SHP77 (cell line): ENCODE measurements at regions not wholly inside any gene's neighbourhood (a gene's known extent, or its start where the extent isn't known, plus 50 kb on each side); places are given as distances from the start of the nearest gene placed in this dataset.

Experiments
- DNase-seq, 2 experiments: peaks; one replicate each; lab custom pipeline; 2025; lab: John Stamatoyannopoulos, UW

DNA sequence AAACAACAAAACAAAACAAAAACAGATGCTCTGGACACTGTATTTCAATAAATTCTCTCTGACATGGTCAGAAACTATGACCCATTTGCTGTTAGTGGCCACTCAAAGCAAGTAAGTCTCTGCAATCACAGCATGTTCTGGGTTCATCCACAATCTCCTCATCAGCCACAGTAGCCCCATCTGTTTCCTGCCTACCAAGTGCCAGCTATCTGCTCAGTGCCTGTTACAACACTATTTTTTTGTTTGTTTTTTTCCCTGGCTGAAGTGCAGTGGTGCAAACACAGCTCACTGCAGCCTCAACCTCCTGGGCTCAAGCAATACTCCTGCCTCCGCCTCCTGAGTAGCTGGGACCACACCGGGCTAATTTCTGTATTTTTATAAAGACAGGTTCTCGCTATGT is 137.9 kb downstream of the SOX9 start:
- no peak for DNase-seq

DNA sequence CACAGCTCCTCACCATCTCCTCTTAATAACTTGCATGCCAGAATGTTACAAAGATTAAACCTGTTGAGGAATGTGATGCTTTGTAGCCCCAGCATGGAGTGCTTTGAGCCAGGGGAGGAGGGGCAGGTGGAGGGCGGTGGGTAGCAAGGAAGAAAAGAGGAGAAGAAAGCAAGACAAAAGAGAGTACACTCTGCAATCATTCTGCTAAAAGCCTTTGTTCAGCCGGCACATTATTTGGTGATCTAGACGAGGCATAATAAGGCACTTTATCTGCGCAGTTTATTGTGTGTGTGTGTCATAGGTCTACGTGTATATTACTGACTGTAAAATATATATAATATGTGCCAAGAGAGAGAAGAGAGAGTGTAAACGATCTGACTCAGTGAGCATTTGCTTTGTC is 139.1 kb downstream of the SOX9 start:
- DNase-seq = no peak

DNA sequence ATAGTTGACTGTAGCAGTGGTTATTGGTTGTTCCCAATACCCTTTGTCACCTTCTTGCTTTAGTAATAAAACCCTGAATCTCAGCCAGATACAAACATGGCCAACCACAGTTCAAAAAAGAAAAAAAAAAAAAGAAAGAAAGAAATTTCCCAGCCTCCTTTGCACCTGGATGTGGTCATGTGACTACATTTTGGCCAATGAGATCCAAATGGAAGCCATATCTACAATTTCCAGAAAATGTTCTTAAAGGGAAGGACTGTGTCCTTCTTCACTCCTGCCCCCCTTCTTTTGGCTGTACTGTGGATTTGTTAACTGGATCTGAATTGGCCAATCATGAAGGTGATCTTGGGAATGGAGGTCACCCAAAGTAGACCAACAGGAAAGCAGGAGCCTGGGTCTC is 141.9 kb downstream of the SOX9 start:
- no peak for DNase-seq

DNA sequence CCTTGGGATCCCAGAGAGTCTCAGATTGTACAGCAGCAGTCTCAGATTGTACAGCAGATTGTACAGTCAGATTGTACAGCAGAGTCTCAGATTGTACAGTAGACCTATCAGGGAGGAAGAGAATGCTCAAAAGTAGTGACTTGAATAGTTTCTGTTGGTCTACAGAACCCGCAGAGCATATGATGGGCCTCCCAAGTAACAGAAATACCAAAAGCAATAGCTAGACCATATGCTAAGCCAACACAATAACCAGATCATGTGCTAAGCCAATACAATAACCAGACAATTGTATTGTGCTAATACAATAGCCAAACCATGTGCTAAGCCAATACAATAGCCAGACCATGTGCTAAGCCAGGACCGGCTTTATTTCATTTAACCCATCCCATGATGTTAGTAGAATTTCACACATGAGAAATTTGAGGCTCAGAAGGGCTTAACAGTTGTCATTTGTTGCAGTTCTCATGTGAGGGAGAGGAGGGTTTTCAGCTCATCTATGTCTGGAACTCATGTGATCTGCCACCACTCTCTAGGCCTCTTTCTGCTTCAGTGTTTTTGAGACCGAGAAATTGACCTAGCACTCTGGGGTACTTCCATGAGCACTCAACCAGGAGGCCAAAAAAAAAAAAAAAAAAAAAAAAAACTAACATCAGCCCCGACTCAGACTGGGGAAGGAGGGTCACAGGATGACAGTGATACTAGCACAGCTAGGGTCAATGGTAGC is 144.0 kb downstream of the SOX9 start:
- no peak for DNase-seq

DNA sequence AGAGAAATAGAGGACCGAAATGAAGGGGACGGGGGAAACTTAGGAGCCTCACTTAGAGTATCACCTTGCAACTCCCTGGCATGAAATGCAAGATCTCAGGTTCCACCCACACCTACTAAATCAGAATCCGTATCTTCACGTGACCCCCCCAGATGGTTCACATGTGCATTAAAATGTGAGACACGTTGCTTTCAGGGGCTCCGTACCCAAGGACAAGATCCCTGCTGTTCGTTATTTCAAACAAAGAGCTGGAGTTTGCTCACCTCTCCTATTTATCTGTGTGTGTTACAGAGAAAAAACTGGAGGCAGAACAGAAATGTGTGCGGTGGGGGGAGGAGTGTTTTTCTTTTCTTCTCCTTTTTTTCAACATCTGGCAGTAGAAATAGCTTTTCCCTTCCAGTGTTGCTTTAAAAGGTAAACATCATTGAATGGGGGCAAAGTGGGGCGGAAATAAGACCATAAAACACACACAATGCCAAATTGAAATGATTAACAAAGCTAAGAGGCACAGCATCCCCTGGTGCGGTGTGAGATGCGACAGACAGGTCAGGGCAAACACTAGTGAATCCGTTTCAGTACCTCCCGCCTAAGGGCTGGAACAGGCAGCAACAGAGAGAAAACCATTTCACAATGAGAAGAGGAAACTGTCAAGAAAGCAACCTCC is 145.4 kb downstream of the SOX9 start:
- no peak for DNase-seq

DNA sequence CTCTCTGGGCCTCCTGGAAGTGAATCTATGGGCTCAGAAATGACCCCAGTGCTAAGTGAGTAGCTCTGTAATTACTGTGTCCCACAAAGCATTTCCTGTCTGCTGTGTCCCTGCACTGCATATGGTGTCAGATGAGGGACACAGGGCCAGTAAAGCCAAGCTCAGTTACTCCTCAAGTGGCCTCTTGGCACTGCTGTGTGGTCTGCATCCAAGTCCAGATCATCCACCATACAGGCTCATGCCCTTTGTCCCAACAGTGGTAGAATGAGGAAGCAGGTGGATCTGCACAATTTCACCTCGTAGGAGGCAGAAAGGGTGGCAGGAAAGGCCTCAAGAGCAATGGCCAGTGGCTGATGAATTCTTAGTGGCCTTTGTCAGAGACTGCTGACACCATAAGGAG is 146.8 kb downstream of the SOX9 start:
- peak in 1 of 2 experiments; percentile 11 for DNase-seq

DNA sequence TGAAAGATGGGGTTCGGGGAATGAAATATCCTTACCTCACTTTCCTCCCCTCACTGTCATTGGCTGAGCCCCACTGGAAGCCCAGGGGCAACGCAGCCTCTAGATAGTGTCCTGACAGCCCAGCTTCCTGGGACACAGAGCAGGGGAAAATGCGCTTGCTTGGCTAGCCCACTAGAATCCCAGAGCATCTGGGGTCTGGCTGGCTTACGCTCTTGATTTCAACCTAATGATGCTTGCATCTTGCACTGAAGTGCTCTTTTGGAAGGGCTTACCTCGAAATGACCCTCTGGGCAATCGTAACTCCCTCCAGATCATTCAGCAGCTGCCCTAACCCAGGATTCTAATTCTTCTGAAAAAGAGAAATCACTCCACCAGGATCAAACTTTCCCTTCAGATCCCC is 147.6 kb downstream of the SOX9 start:
- DNase-seq = no peak

DNA sequence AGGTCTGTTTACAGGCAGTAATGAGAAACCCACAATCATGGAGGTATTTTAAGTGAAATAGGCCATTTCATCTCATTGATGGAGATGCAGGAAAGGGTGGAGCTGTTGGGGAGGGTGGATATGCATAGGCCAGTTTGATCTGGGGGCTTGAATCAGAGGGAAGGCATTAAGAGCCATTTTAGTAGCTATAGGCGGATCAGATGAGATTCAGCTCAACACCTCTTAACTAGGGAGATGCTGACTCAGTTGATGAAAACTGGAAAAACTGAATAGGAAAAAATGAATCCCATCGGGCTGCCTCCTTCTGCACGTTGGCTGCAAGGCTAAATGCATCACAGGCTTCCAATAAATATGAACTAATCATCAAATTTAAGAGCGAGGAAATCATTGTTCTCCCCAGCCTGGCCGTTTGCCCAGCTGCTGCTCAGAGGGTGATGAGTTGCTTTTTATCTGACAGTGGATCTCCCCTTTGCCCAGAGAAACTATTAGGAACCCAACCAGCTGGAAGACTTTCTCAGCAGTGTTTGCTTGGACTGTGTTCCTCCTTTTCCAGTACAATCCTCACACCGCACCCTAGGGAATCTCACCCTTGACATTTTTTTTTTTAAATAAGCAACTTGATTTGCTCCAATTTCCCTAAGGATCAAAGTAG is 149.6 kb downstream of the SOX9 start:
- peak; percentile 37 to 46 for DNase-seq

DNA sequence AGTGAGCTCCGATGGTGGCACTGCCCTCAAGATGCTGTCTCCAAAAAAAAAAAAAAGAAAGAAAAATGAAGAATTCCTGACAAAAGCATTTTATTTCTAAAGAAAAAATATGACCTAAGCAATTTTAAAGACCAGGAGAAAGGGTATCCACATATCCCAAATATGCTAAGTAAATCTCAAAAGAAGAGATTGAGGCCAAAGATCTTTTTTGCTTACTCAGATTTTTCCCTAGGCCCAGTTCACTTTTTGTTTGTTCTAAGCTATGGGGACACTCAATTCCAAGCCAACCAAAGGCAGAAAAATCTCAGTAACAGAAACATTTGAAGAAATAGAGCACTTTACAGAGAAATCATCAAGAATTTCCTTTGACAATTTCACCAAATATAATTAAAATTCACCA is 150.8 kb downstream of the SOX9 start:
- no peak for DNase-seq

DNA sequence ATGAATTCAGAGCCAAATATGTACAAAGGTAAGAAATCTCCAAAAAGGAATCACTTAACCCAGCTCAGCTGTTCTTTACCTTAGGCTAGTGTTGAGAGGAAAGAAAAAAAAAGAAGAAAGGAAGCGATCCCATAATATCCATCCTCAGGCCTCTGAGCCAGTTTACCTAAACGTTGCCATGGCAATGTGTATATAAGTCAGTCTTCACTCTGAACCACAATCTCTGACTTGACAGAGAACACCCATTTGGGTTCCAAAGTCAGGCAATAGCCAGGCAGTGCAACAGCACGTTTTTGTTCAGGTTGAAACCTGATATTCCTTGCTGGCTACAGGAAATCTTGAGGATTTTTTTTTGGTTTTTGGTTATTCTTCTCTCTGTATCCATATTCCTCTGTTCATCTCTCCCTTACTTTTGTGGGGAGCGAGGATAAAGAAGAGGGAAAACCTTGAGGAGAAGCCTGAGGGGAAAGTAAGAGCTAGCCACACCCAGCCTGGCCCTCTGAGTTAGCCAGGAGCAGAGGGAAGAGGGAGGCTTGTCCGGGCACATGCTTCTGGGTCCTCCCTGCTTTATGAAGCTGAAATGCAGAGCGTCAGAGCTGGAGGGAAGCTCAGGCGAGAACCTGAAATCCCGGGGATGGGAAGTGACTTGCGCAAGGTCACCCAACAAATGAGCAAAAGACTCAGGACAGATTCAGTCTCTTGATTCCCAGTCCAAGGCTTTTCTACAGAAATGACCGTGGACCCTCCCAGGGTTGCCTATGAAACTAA is 152.7 kb downstream of the SOX9 start:
- no peak for DNase-seq

DNA sequence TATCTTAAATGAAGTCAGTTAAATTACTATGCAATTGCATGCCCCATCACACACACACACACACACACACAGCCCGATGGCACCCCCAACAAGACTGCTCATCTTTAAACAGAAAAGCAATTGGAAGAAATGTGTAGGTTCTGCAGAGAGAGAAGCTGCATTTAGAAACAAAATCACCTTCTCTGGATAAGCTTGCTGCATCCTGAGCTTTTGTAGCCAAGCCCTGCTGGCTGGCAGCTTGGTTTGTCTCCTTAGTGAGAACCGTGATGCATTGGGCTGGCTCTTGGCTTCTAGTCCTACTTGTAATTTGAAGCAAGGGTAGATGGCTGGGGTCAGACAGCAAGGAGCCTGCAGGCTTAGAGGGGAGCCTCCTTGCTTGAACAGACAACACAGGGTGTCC is 153.8 kb downstream of the SOX9 start:
- no peak for DNase-seq

DNA sequence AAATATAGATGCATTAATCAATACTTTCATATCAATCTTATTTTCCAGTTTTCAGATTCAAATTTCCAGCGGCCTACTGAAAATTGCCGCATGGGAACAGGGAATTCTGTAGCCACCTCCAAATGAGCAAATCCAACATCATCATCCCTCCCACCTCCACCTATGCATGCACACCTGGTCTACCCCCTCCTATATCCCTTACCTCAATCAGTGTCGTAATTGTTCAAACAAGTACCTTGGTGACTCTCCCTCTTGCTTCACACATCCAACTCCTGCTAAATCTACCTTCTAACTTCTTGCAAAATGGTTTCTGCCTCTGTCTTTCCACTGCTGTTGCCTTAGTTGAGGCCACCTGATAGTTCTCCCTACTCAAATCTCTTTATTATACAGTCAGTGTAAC is 160.1 kb downstream of the SOX9 start:
- DNase-seq = no peak

DNA sequence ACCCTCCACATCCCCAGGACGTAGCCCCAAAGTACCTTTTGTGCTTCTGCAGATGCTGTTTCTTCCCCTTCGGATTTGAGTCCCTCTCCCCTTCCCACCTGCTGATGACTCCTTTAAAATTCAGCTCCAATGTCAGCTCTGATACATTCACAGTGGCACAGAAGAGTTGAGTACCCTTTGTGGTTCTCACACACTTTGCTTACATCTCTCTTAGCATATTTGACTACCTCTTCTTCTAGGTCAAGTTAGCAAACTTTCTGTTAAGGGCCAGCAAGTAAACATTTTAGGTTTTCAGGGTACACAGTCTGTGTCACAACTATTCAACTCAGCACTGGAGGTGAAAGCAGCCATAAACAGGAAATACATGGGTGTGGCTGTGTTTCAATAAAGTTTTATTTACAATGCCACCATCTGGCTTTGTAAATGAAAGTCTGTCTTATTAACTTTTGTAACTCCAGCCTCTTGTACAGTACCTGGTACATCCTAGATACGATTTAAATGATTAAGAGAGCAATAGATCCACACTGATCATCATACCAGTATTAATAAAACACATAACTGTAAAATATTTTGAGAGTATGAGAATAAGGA is 161.7 kb downstream of the SOX9 start:
- DNase-seq = no peak

DNA sequence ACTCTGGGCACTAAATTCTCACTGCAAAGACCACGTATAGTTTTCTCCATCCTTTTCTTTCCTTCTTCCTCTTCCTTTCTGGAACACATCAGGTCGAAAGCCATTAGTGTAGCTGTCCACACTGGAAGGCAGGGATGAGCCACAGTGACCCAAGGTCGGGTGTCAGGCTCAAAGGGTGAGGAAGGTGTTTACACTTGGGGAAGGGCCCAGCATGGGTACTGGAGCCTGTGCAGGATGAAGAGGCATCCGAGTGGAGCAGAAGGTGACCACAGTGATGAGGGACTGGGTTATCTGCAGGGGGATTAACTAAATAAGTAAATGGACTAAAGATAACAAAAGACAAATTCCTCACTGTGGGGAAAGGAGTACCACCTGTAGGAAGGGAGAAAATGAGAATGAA is 164.0 kb downstream of the SOX9 start:
- no peak for DNase-seq

DNA sequence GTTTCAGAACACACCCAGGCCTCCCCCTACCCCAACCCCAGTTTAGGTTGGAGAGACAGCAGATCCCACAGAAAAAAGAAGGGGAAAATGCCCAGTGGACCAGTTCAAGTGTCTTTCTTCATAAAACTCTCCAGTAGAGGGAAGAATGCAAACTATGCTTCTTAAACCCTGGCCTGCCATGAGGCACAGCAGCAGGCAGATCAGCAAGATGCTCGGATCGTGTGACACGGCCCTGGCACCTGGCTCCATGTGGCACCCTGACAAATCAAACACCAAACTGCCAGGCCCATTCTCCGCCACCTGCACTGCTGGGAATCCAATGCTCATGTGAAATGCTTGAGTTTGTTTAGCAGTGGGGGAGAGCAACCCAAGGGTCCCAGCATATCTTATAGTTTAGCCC is 166.8 kb downstream of the SOX9 start:
- peak; percentile 77 to 83 for DNase-seq

DNA sequence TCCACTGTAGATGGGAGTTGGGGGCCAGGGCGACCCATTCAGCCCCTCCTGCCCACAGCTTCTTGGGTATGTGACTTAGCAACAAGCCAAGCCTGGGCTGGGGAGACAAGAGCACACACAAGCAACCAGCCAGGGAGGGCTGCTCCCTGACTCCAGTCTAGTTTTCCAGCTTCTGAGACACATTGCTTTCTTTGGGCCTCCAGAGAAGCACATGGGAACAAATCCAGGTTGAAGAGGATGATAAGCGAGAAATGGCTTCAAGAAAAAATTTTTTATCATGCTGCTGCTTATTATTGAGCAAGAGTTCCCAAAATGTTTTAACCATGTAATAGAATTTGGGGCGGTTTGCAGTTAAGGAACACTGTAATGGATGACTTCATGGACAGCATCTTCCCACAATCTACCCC is 173.7 kb downstream of the SOX9 start:
- no peak for DNase-seq

DNA sequence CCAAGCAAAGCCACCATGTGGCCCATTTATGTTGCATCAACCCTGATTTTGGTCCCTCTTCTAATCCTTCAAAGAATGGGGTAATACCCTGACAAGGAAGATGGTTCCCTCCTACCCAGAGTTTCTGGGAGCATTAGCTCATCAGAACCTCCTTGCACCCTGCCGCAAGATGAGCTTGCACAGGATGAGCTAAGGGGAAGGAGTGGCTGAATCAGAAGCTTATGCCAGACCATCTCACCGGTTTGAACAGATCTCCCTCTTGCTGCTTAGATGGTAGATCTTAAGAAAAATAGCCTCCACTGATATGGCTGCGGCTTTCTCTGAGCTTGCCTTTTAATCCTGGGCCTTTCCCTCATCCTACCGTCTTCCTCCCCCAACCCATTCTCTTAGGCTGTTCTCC is 175.1 kb downstream of the SOX9 start:
- DNase-seq = no peak

DNA sequence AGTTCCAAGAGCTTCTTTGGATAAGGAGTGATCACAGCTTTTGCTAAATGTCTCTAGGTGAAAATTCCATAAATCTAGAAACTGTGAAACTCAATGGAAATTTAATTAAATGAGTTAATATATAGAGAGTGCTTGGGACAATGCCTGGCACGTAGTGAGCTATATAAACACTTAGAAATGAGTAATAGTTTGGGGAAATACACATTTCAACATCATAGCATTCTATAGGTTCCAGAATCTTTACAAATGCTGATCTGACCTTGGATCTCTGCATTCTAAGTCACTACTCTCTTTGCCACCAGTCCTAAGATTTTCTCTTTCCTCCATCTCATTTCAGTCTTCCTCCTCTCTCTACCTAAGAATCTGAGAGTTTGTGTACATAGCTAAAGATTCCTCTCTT is 175.6 kb downstream of the SOX9 start:
- no peak for DNase-seq

DNA sequence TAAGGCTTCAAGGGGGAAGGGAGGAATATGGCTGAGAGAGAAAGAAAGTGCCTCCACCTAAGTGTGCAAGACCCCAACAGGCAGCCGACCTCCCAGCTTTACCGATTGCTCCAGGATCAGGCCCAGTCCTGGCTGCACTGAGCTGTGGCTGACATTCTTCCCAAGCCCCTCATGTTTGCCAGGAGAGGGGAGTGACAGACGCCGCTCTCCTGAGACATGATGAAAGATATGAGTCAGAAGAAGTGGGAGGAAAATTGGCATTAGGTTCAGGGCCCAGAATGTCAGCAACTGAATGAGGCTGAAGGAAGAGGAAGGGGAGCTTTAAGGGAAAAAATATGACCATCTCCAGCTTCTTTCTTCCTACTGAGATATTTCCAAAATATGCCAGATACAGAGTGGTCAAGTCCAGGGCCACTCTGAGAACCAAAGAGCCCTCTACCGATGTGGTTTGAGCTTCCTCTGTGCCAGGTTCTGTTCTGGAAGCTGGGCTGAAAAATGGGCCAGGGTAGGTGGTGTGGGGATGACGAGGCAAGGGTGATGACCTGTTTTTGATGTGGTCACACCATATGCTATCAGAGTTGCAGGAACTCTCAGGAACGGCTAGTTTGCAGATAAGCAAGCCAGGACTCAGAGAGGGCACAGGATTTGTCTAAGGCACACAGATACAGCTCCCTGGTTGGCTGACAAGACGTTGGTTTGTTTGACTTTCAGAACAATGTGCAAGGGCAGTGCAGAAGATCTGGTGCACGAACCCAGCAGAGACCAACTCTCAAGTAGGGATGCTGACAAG is 176.7 kb downstream of the SOX9 start:
- DNase-seq = no peak

DNA sequence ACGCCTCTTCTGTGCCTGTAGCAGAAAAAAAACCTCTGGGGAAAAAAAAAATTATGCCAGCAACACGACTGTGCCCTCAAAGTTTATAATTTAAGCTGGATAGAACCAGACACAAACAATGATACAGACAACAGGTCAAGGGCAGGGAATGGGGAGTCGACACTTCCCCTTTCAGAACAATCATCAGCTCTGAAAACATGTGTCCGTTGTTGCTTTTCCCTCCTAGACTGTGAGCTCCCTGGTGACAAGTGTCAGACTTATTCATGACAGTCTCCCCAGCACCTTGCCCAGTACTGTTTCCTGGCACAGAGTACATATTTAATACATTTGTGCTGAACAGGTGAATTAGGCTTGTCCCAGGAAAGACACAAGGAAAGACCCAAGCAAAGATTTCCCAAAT is 178.3 kb downstream of the SOX9 start:
- DNase-seq = no peak

DNA sequence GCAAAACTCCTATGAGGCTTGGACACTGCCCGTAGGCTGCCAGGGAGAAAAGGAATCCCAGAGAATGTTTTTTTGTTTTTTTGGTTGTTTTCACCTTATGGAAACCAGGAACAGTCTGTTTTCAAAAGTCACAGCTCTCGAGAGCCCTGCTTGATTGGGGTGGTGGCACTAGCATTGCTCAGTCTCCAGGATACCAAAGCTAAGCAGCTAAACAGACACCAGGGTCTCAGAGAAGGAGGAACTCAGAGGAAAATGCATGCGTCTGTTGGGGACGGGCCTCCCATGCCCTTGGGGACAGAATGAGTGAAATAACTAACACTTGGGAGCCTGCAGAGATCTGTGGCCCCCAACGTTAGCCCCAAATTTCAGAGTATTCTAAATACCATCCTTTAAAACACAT is 178.8 kb downstream of the SOX9 start:
- no peak for DNase-seq

DNA sequence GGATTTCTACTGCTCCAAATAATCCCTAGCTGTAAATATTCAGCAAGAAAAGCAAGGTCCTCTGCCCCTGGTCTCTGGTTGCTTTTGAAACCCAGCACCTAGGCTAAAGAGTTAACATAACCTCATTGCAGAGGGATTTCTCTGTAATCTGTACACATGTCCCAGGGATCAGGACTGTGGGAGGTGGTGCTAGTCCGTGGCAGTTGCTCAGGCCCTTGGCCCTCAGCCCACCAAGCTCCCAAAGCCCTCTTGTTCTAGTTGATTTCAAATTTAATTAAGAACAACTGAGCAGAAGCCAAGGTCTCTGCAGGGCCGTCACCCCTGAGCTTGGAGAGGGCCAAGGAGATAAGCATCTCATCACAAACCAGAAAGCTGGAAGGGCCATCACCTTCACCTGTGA is 181.1 kb downstream of the SOX9 start:
- no peak for DNase-seq
